ENCODE measurements at regions not wholly inside any gene's neighbourhood (a gene's known extent, or its start where the extent isn't known, plus 50 kb on each side); places are given as distances from the start of the nearest gene placed in this dataset.

DNA sequence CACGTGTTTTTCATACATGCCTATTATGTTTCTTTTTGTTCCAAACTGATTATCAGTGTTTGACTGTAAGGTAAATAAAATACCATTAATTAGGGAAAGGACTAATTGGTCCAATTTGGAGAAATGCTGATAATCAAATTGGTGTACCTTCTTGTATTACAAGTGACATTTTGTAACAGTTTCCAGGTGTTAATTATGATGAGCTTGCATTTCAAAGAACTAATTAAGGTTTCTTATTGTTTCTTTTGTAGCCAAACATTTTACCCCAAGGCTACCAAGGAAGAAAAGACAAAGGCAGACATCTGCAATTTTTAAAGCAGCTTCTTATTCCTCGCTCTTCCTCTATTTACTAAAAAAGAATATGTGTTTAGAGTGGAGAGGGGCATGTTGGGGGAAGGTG, 88.7 kb upstream of the GRIK1 start (continued):
- TF ChIP-seq, protein P1, sequence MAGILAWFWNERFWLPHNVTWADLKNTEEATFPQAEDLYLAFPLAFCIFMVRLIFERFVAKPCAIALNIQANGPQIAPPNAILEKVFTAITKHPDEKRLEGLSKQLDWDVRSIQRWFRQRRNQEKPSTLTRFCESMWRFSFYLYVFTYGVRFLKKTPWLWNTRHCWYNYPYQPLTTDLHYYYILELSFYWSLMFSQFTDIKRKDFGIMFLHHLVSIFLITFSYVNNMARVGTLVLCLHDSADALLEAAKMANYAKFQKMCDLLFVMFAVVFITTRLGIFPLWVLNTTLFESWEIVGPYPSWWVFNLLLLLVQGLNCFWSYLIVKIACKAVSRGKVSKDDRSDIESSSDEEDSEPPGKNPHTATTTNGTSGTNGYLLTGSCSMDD (CRISPR knock-in tag; IDR thresholded peaks at IDR 0.05): no peak
- TF ChIP-seq ATRX (CRISPR knock-in tag; IDR thresholded peaks at IDR 0.05; ENCODE audit: borderline replicate concordance): no peak
- TF ChIP-seq KLF12 (CRISPR knock-in tag; IDR thresholded peaks at IDR 0.05; ENCODE audit: borderline replicate concordance): no peak
- TF ChIP-seq NKX3-1 (CRISPR knock-in tag; IDR thresholded peaks at IDR 0.05): no peak

DNA sequence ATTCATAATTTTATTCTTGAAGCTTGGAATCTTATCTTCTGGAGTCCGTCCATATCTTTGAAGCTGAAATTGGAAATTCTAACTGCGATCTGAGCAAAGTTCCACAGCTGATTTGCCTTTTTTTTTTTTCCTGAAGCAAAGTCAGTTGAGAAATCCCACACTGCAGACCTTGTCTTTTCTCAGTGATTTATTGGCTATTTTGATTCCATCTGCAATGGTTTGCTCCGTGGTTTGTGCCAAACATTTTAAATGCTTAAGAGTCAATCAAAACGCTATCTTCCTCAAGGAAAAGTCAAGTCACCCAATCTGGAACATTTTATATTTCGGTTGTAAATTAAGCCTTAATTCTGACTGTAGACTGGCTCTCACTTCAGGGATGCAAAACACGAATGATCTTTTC, 88.2 kb upstream of the GRIK1 start:
- ChIA-PET POLR2A (no interaction called here), CTCF (ENCODE audit: low intra/inter-chr PET ratio, low total read pairs) (no interaction called here)
- ATAC-seq (no peak), FAIRE-seq (no peak), DNase-seq (ENCODE audit: low spot score) (no peak)
- intact Hi-C loops (cut with micrococcal nuclease; ENCODE audit: unreplicated experiment): no loop called here
- no TSS peak for BruUV-seq (replicated peaks)
- no peak overlapping the region for H3K9ac ChIP-seq (ENCODE audit: insufficient read depth, low read depth, low read length)
- no peaks in the 10 kb centered on the region for H3K27me3 ChIP-seq (ENCODE audit: control insufficient read depth in 1 of 2, insufficient read depth in 2 of 2, low read length in 2 of 2)
- H4K20me1 ChIP-seq (ENCODE audit: insufficient read depth, low read length): no peaks in the 10 kb centered on the region
- H3K36me3 ChIP-seq (replicated peaks in 1 of 2; ENCODE audit: control insufficient read depth in 1 of 2, insufficient read depth in 2 of 2, low read length in 2 of 2): no peaks in the 10 kb centered on the region
- in situ Hi-C loops (cut with HindIII; ENCODE audit: extremely low pct_ligation_motif_present, low pct_unique_long_range_greater_than_20kb): loop anchor here (25.0 kb wide), 1 partner anchor 1059 kb away; no protein-coding TSS in a partner anchor
- no peak overlapping the region for H3K4me3 ChIP-seq (replicated peaks in 1 of 3; ENCODE audit: insufficient read depth in 1 of 3, low read depth in 2 of 3, low read length in 3 of 3)
- H3K4me2 ChIP-seq (ENCODE audit: low read depth, low read length): no peak overlapping the region
- no peaks in the 10 kb centered on the region for H3K79me2 ChIP-seq (ENCODE audit: insufficient read depth, low read length)
- no peak overlapping the region for H3K27ac ChIP-seq (ENCODE audit: extremely low read length, insufficient read depth, low read length)
- H3K9me3 ChIP-seq (ENCODE audit: low read length): peaks cover 67% of the 10 kb centered on the region
- no peaks in the 10 kb centered on the region for H3K4me1 ChIP-seq (ENCODE audit: insufficient read depth, low read length)
- 3% methylated on average over 6 of the region's 6 CpGs for WGBS (ENCODE audit: low lambda C conversion rate)
- no peak overlapping the region for H2AFZ ChIP-seq (ENCODE audit: low read length)
- TF ChIP-seq ZMYM4 (CRISPR knock-in tag; IDR thresholded peaks at IDR 0.05) (no peak), ZBTB8A (CRISPR knock-in tag; IDR thresholded peaks at IDR 0.05; ENCODE audit: borderline replicate concordance, low read depth) (no peak), ZNF180 (CRISPR knock-in tag; IDR thresholded peaks at IDR 0.05; ENCODE audit: borderline replicate concordance, low read depth) (no peak), ZNF205 (CRISPR knock-in tag; IDR thresholded peaks at IDR 0.05) (no peak), NCOR1 (IDR thresholded peaks at IDR 0.05; ENCODE audit: borderline replicate concordance, low read length) (no peak), HOXA7 (CRISPR knock-in tag; IDR thresholded peaks at IDR 0.05) (no peak), MED8 (CRISPR knock-in tag; IDR thresholded peaks at IDR 0.05; ENCODE audit: insufficient replicate concordance) (no peak), ZNF737 (CRISPR knock-in tag; IDR thresholded peaks at IDR 0.05; ENCODE audit: borderline replicate concordance) (no peak), ZNF615 (CRISPR knock-in tag; IDR thresholded peaks at IDR 0.05; ENCODE audit: borderline replicate concordance) (no peak)
- TF ChIP-seq, protein P2, sequence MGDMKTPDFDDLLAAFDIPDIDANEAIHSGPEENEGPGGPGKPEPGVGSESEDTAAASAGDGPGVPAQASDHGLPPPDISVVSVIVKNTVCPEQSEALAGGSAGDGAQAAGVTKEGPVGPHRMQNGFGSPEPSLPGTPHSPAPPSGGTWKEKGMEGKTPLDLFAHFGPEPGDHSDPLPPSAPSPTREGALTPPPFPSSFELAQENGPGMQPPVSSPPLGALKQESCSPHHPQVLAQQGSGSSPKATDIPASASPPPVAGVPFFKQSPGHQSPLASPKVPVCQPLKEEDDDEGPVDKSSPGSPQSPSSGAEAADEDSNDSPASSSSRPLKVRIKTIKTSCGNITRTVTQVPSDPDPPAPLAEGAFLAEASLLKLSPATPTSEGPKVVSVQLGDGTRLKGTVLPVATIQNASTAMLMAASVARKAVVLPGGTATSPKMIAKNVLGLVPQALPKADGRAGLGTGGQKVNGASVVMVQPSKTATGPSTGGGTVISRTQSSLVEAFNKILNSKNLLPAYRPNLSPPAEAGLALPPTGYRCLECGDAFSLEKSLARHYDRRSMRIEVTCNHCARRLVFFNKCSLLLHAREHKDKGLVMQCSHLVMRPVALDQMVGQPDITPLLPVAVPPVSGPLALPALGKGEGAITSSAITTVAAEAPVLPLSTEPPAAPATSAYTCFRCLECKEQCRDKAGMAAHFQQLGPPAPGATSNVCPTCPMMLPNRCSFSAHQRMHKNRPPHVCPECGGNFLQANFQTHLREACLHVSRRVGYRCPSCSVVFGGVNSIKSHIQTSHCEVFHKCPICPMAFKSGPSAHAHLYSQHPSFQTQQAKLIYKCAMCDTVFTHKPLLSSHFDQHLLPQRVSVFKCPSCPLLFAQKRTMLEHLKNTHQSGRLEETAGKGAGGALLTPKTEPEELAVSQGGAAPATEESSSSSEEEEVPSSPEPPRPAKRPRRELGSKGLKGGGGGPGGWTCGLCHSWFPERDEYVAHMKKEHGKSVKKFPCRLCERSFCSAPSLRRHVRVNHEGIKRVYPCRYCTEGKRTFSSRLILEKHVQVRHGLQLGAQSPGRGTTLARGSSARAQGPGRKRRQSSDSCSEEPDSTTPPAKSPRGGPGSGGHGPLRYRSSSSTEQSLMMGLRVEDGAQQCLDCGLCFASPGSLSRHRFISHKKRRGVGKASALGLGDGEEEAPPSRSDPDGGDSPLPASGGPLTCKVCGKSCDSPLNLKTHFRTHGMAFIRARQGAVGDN (CRISPR knock-in tag; IDR thresholded peaks at IDR 0.05): no peak
- TF ChIP-seq, protein P3, sequence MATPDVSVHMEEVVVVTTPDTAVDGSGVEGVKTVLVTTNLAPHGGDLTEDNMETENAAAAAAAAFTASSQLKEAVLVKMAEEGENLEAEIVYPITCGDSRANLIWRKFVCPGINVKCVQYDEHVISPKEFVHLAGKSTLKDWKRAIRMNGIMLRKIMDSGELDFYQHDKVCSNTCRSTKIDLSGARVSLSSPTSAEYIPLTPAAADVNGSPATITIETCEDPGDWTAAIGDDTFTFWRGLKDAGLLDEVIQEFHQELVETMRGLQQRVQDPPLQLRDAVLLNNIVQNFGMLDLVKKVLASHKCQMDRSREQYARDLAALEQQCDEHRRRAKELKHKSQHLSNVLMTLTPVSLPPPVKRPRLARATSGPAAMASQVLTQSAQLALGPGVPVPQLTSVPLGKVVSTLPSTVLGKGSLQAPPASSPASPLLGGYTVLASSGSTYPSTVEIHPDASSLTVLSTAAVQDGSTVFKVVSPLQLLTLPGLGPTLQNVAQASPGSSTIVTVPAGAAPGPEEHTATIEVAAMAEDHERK (CRISPR knock-in tag; IDR thresholded peaks at IDR 0.05; ENCODE audit: low read depth): no peak
- TF ChIP-seq, protein P4, sequence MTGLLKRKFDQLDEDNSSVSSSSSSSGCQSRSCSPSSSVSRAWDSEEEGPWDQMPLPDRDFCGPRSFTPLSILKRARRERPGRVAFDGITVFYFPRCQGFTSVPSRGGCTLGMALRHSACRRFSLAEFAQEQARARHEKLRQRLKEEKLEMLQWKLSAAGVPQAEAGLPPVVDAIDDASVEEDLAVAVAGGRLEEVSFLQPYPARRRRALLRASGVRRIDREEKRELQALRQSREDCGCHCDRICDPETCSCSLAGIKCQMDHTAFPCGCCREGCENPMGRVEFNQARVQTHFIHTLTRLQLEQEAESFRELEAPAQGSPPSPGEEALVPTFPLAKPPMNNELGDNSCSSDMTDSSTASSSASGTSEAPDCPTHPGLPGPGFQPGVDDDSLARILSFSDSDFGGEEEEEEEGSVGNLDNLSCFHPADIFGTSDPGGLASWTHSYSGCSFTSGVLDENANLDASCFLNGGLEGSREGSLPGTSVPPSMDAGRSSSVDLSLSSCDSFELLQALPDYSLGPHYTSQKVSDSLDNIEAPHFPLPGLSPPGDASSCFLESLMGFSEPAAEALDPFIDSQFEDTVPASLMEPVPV (CRISPR knock-in tag; IDR thresholded peaks at IDR 0.05): no peak
